GM12864 (cell line): ENCODE measurements at regions not wholly inside any gene's neighbourhood (a gene's known extent, or its start where the extent isn't known, plus 50 kb on each side); places are given as distances from the start of the nearest gene placed in this dataset.
"Not testable (repeated sequence)": the region's sequence is repeated elsewhere in the genome, so short reads cannot be mapped to it uniquely, and the experiment has no call there.

Experiments used
- DNase-seq: peaks from one replicate; pipeline ENCODE4 v3.0.0-alpha.2; 2011; ENCODE audit warnings: low read depth
- H3K4me3 ChIP-seq: 2 replicates; pipeline ENCODE4 v1.5.1; 2011; ENCODE audit warnings: mild to moderate bottlenecking, low read depth, low read length, control low read depth
- TF ChIP-seq, protein P1 (sequence below): IDR thresholded peaks from 2 replicates; pipeline ENCODE4 v1.5.1; 2011; ENCODE audit warnings: low read depth, mild to moderate bottlenecking, moderate library complexity, low read length, control low read depth, inconsistent platforms; ENCODE audit errors: missing control alignments

DNA sequence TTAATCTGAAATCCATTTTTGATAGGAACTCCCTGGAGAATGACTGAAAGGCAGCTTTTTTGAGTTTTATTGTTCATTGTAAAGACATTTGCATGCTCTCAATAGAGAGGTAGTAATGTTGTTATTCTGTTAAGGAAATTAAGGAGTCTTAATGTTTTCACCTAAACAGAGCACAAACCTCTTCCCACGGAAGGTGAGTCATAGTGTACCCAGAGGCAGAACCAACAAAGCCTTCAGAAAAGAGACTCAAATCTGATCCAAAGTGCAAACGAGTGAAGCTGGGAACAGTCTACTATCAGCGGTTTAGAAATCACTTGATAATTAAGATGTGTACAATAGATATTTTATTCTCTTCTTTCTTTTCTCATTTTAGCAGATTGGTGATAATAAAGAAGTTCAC lies 470.5 kb downstream of the PLK2 start:
- no peak overlapping the region for H3K4me3 ChIP-seq
- DNase-seq = no peak
- TF ChIP-seq, protein P1, sequence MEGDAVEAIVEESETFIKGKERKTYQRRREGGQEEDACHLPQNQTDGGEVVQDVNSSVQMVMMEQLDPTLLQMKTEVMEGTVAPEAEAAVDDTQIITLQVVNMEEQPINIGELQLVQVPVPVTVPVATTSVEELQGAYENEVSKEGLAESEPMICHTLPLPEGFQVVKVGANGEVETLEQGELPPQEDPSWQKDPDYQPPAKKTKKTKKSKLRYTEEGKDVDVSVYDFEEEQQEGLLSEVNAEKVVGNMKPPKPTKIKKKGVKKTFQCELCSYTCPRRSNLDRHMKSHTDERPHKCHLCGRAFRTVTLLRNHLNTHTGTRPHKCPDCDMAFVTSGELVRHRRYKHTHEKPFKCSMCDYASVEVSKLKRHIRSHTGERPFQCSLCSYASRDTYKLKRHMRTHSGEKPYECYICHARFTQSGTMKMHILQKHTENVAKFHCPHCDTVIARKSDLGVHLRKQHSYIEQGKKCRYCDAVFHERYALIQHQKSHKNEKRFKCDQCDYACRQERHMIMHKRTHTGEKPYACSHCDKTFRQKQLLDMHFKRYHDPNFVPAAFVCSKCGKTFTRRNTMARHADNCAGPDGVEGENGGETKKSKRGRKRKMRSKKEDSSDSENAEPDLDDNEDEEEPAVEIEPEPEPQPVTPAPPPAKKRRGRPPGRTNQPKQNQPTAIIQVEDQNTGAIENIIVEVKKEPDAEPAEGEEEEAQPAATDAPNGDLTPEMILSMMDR = no peak

DNA sequence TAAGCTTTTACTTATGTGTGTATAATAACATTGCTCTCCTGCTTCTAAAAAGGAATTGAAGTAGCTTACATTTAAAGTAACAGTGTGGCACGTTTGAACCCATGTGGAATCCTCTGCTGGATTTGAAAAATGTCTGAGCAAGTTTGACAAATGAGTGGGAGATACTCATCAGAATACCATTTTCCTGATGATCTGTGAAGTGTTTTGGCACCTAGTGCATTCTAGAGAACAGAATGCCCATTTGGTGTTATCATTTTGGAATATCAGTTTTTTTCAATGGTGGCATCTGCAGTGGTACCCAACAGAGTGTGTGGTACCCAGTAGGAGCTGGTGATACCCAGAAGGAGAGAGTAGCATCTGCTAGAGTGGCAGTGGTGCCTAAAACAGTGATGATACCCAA lies 471.1 kb downstream of the PLK2 start:
- no peak overlapping the region for H3K4me3 ChIP-seq
- TF ChIP-seq, protein P1 = no peak
- no peak for DNase-seq

DNA sequence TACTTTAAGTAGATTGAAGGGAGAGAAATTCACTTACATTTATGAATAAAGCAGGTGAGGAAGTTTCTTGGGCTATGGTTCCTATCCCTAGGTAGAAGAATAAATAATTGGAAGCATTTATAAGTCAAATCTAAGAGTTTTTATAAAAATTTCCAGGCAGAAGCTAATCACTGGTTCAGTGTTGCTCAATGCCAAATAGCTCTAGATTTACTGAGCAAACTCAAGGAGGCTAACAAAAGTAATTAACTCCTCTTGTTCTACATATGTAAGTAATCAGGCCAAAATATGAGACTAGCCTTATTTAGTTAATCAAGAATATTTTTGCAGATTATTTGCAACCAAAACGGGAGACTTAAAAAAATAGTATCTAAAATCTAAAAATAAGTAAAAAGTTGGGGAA lies 472.3 kb downstream of the PLK2 start:
- TF ChIP-seq, protein P1 = no peak
- DNase-seq = no peak
- H3K4me3 ChIP-seq = no peak overlapping the region

DNA sequence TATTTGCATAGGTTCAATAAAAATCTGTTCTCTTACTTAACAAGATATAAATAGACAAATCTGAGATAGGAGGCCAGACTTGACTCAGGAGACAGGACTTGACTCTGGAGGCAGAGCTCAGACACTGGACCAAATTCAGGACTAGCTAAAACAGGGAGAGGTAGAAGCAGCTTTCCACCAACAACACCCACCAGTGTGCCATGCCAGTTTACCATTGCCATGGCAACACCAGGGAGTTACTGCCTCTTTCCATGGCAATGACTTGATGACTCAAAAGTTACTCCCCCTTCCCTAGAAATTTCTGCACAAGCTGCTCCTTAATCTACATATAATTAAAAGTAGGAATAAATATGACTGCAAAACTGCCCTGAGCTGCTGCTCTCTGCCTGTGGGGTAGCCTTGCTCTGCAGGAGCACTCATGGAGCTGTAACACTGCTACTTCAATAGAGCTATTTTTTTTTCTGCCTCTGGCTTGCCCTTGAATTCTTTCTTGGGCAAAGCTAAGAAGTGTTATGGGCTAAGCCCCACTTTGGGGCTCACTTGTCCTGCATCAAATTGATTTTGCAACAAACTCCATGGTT lies 473.0 kb downstream of the PLK2 start:
- TF ChIP-seq, protein P1 = no peak
- no peak overlapping the region for H3K4me3 ChIP-seq
- no peak for DNase-seq

DNA sequence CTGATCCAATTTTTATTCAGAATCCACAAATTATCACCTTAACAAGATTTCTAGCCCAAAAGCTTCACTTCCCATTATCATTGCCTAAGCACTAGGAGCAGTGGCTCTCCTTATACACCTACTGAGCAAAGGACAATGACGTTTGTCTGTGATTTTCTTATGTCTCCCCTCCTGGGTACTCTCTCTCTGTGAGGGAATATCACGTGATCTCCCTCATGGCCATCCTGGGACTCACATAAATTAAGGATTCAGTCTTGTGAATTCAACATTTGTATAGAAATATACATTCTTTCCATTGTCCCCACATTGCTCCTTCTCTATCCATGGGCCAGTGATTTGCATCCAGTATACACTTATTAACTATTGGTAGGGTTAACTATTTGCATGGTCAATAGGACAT lies 476.5 kb downstream of the PLK2 start:
- TF ChIP-seq, protein P1 = no peak
- no peak overlapping the region for H3K4me3 ChIP-seq
- DNase-seq = no peak

DNA sequence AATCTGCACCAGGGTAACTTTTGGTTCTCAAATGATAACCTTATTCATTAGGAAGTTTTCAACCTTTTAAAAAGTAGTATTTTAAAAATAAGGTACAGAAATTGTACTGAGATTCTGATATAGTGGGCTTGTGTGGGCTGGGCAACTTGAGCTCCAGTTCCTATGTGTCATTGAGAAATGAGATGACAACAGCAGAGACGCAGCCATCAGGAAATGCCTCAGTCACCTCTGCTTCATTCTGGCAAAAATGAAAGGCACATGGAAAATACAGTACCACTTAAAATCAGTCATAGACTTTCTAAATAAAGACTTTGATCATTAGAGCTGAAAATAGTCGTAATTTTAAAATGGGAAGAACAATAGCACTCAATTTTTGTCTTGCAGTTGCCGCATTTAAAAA lies 480.2 kb downstream of the PLK2 start:
- DNase-seq = no peak
- TF ChIP-seq, protein P1 = no peak
- no peak overlapping the region for H3K4me3 ChIP-seq

DNA sequence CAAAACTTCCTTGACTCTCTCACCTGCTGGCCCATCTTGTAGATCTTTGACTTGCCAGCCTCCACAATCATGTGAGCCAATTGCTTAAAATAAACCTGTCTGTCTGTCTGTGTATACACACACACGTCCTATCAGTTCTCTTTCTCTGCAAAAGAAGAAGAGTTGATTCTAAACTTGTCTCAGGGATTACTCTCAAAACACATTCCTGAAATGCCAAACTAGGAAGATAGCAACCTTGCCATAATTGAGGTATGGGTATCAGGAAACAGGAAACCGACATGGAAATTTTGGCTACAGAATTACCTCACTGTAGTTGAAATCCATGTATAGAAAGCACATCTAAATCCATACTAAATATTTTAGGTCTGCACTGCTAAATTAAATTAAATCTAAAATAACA lies 483.4 kb downstream of the PLK2 start:
- DNase-seq = no peak
- no peak overlapping the region for H3K4me3 ChIP-seq
- TF ChIP-seq, protein P1 = no peak

DNA sequence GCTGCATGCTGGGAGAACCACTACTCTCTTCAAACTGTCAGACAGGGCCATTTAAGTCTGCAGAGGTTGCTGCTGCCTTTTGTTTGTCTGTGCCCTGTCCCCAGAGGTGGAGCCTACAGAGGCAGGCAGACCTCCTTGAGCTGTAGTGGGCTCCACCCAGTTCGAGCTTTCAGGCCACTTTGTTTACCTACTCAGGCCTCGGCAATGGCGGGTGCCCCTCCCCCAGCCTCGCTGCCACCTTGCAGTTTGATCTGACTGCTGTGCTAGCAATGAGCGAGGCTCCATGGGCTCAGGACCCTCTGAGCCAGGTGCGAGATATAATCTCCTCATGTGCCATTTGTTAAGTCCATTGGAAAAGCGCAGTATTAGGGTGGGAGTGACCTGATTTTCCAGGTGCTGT lies 487.8 kb downstream of the PLK2 start:
- not testable (repeated sequence) for DNase-seq, H3K4me3 ChIP-seq
